A673 (cell line): ENCODE measurements at regions not wholly inside any gene's neighbourhood (a gene's known extent, or its start where the extent isn't known, plus 50 kb on each side); places are given as distances from the start of the nearest gene placed in this dataset.

Source experiments
- EZH2 ChIP-seq: fragments of 200-600 bp; sonication (generic); IDR thresholded peaks from 2 replicates; pipeline ENCODE4 v1.6.1; 2017; ENCODE audit warnings: borderline replicate concordance, low read depth, mild to moderate bottlenecking, mixed read lengths, antibody characterized with exemption, low read length; ENCODE audit not compliant: poor library complexity, severe bottlenecking
- TF ChIP-seq, protein P1 (sequence below): fragments of 300-800, 200-600 bp; sonication (generic); conservative IDR thresholded peaks from 2 replicates; pipeline ENCODE4 v1.5.1; 2017; ENCODE audit warnings: low read depth, mild to moderate bottlenecking, antibody characterized with exemption, low read length, moderate library complexity, mixed read lengths

DNA sequence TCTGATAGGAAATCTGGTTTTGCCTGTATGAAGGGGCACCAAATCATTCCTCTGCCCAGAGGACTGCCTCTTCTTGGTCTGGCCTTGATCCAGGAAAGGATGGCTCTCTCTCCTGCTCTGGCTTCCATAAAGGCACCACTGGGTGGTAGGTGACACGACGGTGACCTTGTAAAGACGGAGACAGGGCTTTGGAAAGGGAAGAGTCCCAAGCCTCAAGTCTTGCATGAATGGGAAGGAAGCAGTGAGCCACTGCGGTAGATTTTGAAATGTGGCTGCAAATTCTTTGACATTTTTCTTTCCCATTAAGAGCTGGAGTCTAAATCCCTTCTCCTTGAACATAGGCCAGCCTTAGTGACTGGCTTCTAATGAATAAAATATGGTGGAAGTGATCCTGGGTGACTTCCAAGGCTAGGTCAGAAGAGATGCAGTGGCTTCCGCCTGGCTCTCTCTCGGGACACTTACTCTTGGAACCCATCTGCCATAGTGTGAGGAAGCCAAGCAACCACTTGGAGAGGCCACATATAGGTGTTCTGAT, 347.4 kb downstream of the BCOR start:
- TF ChIP-seq, protein P1, sequence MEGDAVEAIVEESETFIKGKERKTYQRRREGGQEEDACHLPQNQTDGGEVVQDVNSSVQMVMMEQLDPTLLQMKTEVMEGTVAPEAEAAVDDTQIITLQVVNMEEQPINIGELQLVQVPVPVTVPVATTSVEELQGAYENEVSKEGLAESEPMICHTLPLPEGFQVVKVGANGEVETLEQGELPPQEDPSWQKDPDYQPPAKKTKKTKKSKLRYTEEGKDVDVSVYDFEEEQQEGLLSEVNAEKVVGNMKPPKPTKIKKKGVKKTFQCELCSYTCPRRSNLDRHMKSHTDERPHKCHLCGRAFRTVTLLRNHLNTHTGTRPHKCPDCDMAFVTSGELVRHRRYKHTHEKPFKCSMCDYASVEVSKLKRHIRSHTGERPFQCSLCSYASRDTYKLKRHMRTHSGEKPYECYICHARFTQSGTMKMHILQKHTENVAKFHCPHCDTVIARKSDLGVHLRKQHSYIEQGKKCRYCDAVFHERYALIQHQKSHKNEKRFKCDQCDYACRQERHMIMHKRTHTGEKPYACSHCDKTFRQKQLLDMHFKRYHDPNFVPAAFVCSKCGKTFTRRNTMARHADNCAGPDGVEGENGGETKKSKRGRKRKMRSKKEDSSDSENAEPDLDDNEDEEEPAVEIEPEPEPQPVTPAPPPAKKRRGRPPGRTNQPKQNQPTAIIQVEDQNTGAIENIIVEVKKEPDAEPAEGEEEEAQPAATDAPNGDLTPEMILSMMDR = no peak
- no peak for TF ChIP-seq EZH2
